Liver (tissue), 7 donors: ENCODE measurements at regions not wholly inside any gene's neighbourhood (a gene's known extent, or its start where the extent isn't known, plus 50 kb on each side); places are given as distances from the start of the nearest gene placed in this dataset.

Experiments
- DNase-seq: peaks from one replicate; pipeline ENCODE4 v3.0.0-alpha.2; 2017; ENCODE audit warnings: low spot score
- H3K27ac ChIP-seq, 2 donors: one replicate each; pipeline ENCODE4 v1.7.0; 2013; ENCODE audit warnings: inconsistent platforms in 2 of 2, low read length in 2 of 2, control low read depth in 1 of 2, low read depth in 1 of 2, mild to moderate bottlenecking in 1 of 2
- H3K27me3 ChIP-seq, 4 donors: one replicate each; pipeline versions ENCODE4 v1.6.1 to v1.7.0; 2013; ENCODE audit warnings: low read length in 3 of 4, inconsistent platforms in 1 of 4, mild to moderate bottlenecking in 1 of 4, moderate library complexity in 1 of 4; ENCODE audit not compliant: control insufficient read depth in 4 of 4, insufficient read depth in 4 of 4
- H3K36me3 ChIP-seq, 4 donors: one replicate each; pipeline versions ENCODE4 v1.6.1 to v1.7.0; 2013; ENCODE audit warnings: low read length in 3 of 4, mild to moderate bottlenecking in 3 of 4, low read depth in 1 of 4, moderate library complexity in 1 of 4; ENCODE audit not compliant: control insufficient read depth in 4 of 4, insufficient read depth in 3 of 4
- H3K4me1 ChIP-seq, 4 donors: one replicate each; pipeline versions ENCODE4 v1.6.1 to v1.7.0; 2013; ENCODE audit warnings: low read length in 3 of 4, mild to moderate bottlenecking in 3 of 4, moderate library complexity in 1 of 4; ENCODE audit not compliant: control insufficient read depth in 4 of 4, insufficient read depth in 4 of 4
- H3K4me3 ChIP-seq, 3 donors: one replicate each; pipeline versions ENCODE4 v1.6.1 to v1.7.0; 2013; ENCODE audit warnings: low read length in 3 of 3, control low read depth in 1 of 3, low read depth in 1 of 3, mild to moderate bottlenecking in 1 of 3
- H3K9ac ChIP-seq, 2 donors: one replicate each; pipeline ENCODE4 v1.7.0; 2013; ENCODE audit warnings: low read length in 2 of 2, mild to moderate bottlenecking in 2 of 2, moderate library complexity in 2 of 2, control low read depth in 1 of 2, low read depth in 1 of 2
- H3K9me3 ChIP-seq, 4 donors: one replicate each; pipeline versions ENCODE4 v1.6.1 to v1.7.0; 2013; ENCODE audit warnings: low read length in 3 of 4; ENCODE audit not compliant: control insufficient read depth in 4 of 4
- EGR1 ChIP-seq, 2 donors: IDR thresholded peaks; 2 replicates each; pipeline ENCODE4 v1.6.1; 2016 to 2018; ENCODE audit warnings: antibody characterized with exemption in 2 of 2, low read depth in 2 of 2
- FOXA1 ChIP-seq: IDR thresholded peaks from 2 replicates; pipeline ENCODE4 v1.6.1; 2016; ENCODE audit warnings: antibody characterized with exemption
- FOXA2 ChIP-seq: IDR thresholded peaks from 2 replicates; pipeline ENCODE4 v1.6.1; 2016; ENCODE audit warnings: antibody characterized with exemption
- GABPA ChIP-seq, 2 donors: IDR thresholded peaks in 1 of 2; conservative IDR thresholded peaks in 1 of 2; 2 replicates each; pipeline ENCODE4 v1.6.1; 2016; ENCODE audit warnings: antibody characterized with exemption in 2 of 2, mild to moderate bottlenecking in 1 of 2, moderate library complexity in 1 of 2
- HNF4A ChIP-seq, 2 donors: conservative IDR thresholded peaks; 2 replicates each; pipeline ENCODE4 v1.6.1; 2016; ENCODE audit warnings: antibody characterized with exemption in 2 of 2, mild to moderate bottlenecking in 2 of 2
- HNF4G ChIP-seq: IDR thresholded peaks from 2 replicates; pipeline ENCODE4 v1.6.1; 2016; ENCODE audit warnings: antibody characterized with exemption
- JUND ChIP-seq, 2 donors: IDR thresholded peaks; 2 replicates each; pipeline ENCODE4 v1.6.1; 2016; ENCODE audit warnings: antibody characterized with exemption in 2 of 2
- NR2F2 ChIP-seq: IDR thresholded peaks from 2 replicates; pipeline ENCODE4 v1.6.1; 2016; ENCODE audit warnings: antibody characterized with exemption
- RAD21 ChIP-seq, 2 donors: IDR thresholded peaks; 2 replicates each; pipeline ENCODE4 v1.6.1; 2016; ENCODE audit warnings: antibody characterized with exemption in 2 of 2, mild to moderate bottlenecking in 2 of 2
- RXRA ChIP-seq, 2 donors: IDR thresholded peaks; 2 replicates each; pipeline ENCODE4 v1.6.1; 2017 to 2018; ENCODE audit warnings: antibody characterized with exemption in 2 of 2, mild to moderate bottlenecking in 1 of 2
- SP1 ChIP-seq: IDR thresholded peaks from 2 replicates; pipeline ENCODE4 v1.6.1; 2018; ENCODE audit warnings: antibody characterized with exemption, mild to moderate bottlenecking
- TAF1 ChIP-seq: conservative IDR thresholded peaks from 2 replicates; pipeline ENCODE4 v1.6.1; 2016; ENCODE audit warnings: antibody characterized with exemption, mild to moderate bottlenecking
- YY1 ChIP-seq: IDR thresholded peaks from 2 replicates; pipeline ENCODE4 v1.6.1; 2016; ENCODE audit warnings: antibody characterized with exemption, mild to moderate bottlenecking
- TF ChIP-seq, protein P1 (sequence below): fragments of 150-350 bp; IDR thresholded peaks from 2 replicates; pipeline ENCODE4 v1.5.1; 2017; ENCODE audit warnings: improper control_type of control experiment, low read depth, low read length; ENCODE audit not compliant: missing input control
- TF ChIP-seq, protein P2 (sequence below): IDR thresholded peaks from 2 replicates; pipeline ENCODE4 v1.6.1; 2016; ENCODE audit warnings: antibody characterized with exemption, mild to moderate bottlenecking
- TF ChIP-seq, protein P3 (sequence below): IDR thresholded peaks from 2 replicates; pipeline ENCODE4 v1.6.1; 2016; ENCODE audit warnings: antibody characterized with exemption
- TF ChIP-seq, protein P4 (sequence below): IDR thresholded peaks from 2 replicates; pipeline ENCODE4 v1.6.1; 2016; ENCODE audit warnings: antibody characterized with exemption
- TF ChIP-seq, protein P5 (sequence below): IDR thresholded peaks from 2 replicates; pipeline ENCODE4 v1.6.1; 2016; ENCODE audit warnings: antibody characterized with exemption
- donor health status: healthy.
- donor health status: healthy.
- donor health status: healthy.
- donor health status: healthy.

DNA sequence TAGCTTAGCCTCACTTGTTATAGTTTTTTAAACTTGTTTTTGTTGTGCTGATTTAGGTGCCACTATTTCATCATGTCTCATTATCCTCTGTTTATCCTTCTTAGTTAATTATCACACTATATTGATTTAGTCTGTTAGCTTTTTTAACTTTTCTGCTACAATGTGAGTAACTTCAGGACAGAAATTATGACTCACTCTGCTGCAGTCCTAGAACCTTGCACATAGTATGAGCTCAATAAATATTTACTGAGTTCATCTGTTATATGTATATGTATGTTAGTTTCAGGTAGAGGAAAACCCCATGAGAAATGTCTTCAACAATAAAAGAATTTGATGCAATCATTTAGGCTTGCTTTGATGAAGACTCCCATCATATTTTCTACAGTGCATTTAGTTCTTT, 224.3 kb upstream of the NAV3 start:
- H3K27ac ChIP-seq = no peak overlapping the region
- TF ChIP-seq EGR1 (IDR thresholded peaks at IDR 0.05; ENCODE audit: low read depth in 2 of 2) = no peak
- no peak for TF ChIP-seq HNF4G
- TF ChIP-seq, protein P1, sequence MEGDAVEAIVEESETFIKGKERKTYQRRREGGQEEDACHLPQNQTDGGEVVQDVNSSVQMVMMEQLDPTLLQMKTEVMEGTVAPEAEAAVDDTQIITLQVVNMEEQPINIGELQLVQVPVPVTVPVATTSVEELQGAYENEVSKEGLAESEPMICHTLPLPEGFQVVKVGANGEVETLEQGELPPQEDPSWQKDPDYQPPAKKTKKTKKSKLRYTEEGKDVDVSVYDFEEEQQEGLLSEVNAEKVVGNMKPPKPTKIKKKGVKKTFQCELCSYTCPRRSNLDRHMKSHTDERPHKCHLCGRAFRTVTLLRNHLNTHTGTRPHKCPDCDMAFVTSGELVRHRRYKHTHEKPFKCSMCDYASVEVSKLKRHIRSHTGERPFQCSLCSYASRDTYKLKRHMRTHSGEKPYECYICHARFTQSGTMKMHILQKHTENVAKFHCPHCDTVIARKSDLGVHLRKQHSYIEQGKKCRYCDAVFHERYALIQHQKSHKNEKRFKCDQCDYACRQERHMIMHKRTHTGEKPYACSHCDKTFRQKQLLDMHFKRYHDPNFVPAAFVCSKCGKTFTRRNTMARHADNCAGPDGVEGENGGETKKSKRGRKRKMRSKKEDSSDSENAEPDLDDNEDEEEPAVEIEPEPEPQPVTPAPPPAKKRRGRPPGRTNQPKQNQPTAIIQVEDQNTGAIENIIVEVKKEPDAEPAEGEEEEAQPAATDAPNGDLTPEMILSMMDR = no peak
- TF ChIP-seq, protein P2, sequence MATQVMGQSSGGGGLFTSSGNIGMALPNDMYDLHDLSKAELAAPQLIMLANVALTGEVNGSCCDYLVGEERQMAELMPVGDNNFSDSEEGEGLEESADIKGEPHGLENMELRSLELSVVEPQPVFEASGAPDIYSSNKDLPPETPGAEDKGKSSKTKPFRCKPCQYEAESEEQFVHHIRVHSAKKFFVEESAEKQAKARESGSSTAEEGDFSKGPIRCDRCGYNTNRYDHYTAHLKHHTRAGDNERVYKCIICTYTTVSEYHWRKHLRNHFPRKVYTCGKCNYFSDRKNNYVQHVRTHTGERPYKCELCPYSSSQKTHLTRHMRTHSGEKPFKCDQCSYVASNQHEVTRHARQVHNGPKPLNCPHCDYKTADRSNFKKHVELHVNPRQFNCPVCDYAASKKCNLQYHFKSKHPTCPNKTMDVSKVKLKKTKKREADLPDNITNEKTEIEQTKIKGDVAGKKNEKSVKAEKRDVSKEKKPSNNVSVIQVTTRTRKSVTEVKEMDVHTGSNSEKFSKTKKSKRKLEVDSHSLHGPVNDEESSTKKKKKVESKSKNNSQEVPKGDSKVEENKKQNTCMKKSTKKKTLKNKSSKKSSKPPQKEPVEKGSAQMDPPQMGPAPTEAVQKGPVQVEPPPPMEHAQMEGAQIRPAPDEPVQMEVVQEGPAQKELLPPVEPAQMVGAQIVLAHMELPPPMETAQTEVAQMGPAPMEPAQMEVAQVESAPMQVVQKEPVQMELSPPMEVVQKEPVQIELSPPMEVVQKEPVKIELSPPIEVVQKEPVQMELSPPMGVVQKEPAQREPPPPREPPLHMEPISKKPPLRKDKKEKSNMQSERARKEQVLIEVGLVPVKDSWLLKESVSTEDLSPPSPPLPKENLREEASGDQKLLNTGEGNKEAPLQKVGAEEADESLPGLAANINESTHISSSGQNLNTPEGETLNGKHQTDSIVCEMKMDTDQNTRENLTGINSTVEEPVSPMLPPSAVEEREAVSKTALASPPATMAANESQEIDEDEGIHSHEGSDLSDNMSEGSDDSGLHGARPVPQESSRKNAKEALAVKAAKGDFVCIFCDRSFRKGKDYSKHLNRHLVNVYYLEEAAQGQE = no peak
- TF ChIP-seq JUND (IDR thresholded peaks at IDR 0.05) = no peak
- TF ChIP-seq HNF4A (conservative IDR thresholded peaks at IDR 0.05) = no peak
- TF ChIP-seq NR2F2 = no peak
- no peak for TF ChIP-seq RXRA (IDR thresholded peaks at IDR 0.05)
- TF ChIP-seq SP1 = no peak
- TF ChIP-seq, protein P3, sequence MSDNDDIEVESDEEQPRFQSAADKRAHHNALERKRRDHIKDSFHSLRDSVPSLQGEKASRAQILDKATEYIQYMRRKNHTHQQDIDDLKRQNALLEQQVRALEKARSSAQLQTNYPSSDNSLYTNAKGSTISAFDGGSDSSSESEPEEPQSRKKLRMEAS = no peak
- TF ChIP-seq, protein P4, sequence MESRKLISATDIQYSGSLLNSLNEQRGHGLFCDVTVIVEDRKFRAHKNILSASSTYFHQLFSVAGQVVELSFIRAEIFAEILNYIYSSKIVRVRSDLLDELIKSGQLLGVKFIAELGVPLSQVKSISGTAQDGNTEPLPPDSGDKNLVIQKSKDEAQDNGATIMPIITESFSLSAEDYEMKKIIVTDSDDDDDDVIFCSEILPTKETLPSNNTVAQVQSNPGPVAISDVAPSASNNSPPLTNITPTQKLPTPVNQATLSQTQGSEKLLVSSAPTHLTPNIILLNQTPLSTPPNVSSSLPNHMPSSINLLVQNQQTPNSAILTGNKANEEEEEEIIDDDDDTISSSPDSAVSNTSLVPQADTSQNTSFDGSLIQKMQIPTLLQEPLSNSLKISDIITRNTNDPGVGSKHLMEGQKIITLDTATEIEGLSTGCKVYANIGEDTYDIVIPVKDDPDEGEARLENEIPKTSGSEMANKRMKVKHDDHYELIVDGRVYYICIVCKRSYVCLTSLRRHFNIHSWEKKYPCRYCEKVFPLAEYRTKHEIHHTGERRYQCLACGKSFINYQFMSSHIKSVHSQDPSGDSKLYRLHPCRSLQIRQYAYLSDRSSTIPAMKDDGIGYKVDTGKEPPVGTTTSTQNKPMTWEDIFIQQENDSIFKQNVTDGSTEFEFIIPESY = no peak
- no peak for TF ChIP-seq TAF1
- no peak for TF ChIP-seq FOXA1
- TF ChIP-seq RAD21 (IDR thresholded peaks at IDR 0.05) = no peak
- TF ChIP-seq GABPA (IDR thresholded peaks at IDR 0.05 in 1 of 2, conservative IDR thresholded peaks at IDR 0.05 in 1 of 2) = no peak
- TF ChIP-seq, protein P5, sequence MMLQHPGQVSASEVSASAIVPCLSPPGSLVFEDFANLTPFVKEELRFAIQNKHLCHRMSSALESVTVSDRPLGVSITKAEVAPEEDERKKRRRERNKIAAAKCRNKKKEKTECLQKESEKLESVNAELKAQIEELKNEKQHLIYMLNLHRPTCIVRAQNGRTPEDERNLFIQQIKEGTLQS = no peak
- TF ChIP-seq FOXA2 = no peak
- TF ChIP-seq YY1 = no peak

DNA sequence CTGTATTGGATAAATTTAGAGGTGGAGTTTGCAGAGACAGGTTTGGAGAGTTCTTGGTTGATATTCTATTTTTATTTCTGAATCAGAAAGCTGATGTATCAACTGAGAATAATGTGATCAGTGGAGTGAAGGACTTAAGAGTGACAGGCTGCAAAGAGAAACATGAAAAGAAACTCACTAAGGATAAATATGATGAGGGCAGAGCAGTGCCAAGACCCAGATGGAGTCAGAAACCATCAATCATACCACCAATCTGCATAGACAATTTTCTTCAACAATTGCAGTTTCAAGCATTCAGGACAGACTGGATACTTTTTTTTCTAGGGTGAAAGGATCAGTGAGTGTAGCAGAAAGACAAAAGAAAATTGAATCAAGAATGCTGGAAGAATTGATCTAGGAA, 226.7 kb upstream of the NAV3 start:
- H3K27me3 ChIP-seq = no peaks in the 10 kb centered on the region
- no peak for DNase-seq
- H3K4me1 ChIP-seq = no peaks in the 10 kb centered on the region
- H3K9me3 ChIP-seq = no peaks in the 10 kb centered on the region
- H3K4me3 ChIP-seq = no peak overlapping the region
- no peak overlapping the region for H3K27ac ChIP-seq
- no peak overlapping the region for H3K9ac ChIP-seq
- H3K36me3 ChIP-seq = no peaks in the 10 kb centered on the region
- TF ChIP-seq, protein P5 = no peak
- TF ChIP-seq, protein P1 = no peak
- TF ChIP-seq TAF1 (no peak), RAD21 (IDR thresholded peaks at IDR 0.05) (no peak), HNF4A (conservative IDR thresholded peaks at IDR 0.05) (no peak), NR2F2 (no peak), FOXA1 (no peak), FOXA2 (no peak)
- TF ChIP-seq, protein P2 = no peak
- TF ChIP-seq, protein P3 = no peak

More for the DNA sequence above, 224.3 kb upstream of the NAV3 start:
- no peak for DNase-seq
- Histone ChIP-seq H3K27me3 (no peaks in the 10 kb centered on the region), H3K36me3 (no peaks in the 10 kb centered on the region), H3K9ac (no peak overlapping the region), H3K9me3 (no peaks in the 10 kb centered on the region), H3K4me3 (no peak overlapping the region), H3K4me1 (no peaks in the 10 kb centered on the region)
